ENCODE measurements at regions not wholly inside any gene's neighbourhood (a gene's known extent, or its start where the extent isn't known, plus 50 kb on each side); places are given as distances from the start of the nearest gene placed in this dataset.

- TF ChIP-seq CTCF (IDR thresholded peaks at IDR 0.05) (no peak), POLR2AphosphoS5 (IDR thresholded peaks at IDR 0.05) (no peak), POLR2A (IDR thresholded peaks at IDR 0.05) (no peak)
These were observed 183.4 kb downstream of the BMP7 start for GRCh38 chr20:57083072-57083471.
